IPS DF 4.7 (cell line): ENCODE measurements at regions not wholly inside any gene's neighbourhood (a gene's known extent, or its start where the extent isn't known, plus 50 kb on each side); places are given as distances from the start of the nearest gene placed in this dataset.

Experiments used
- DNase-seq: peaks from one replicate; pipeline ENCODE4 v3.0.0-alpha.2; 2013; ENCODE audit warnings: low spot score; ENCODE audit errors: extremely low read depth

DNA sequence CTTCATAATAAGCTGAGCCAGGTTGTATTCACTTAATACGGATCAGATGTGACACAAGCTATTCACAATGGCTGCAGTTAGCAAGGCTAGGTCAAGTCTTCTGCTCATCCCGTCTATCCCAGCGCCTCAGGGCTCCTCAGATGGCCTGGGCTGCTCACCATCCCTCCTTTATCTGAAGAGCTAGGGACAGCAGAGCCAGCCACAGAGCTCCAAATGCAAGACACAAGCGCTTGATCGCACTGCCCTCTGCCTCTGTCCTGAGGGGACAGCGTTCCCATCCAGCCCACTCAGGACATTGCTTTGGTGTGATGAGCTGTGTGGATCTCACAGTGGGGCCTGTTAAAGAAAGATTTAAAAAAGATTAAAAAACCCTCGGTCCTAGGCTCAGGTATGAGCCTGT lies 254.4 kb upstream of the HS6ST1 start:
- no peak for DNase-seq

DNA sequence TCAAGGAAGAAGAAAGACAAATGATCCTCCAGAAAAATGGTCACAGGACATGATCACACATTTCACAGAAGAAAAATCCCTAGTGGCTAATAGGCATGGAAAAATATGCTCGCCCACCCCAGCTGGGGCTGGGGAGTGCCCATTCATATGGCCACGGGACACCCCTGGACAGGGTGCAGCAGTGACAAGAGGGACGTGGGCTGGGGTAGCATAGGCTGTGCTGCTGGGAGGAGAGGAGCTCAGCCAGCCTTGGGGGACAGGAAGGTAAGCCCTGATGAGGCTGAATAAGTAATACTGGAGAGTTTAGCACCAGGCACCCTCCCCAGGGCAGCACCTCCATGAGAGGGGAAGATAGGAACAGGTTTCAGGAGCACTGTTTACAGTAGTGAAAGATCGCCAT lies 254.9 kb upstream of the HS6ST1 start:
- DNase-seq: no peak

DNA sequence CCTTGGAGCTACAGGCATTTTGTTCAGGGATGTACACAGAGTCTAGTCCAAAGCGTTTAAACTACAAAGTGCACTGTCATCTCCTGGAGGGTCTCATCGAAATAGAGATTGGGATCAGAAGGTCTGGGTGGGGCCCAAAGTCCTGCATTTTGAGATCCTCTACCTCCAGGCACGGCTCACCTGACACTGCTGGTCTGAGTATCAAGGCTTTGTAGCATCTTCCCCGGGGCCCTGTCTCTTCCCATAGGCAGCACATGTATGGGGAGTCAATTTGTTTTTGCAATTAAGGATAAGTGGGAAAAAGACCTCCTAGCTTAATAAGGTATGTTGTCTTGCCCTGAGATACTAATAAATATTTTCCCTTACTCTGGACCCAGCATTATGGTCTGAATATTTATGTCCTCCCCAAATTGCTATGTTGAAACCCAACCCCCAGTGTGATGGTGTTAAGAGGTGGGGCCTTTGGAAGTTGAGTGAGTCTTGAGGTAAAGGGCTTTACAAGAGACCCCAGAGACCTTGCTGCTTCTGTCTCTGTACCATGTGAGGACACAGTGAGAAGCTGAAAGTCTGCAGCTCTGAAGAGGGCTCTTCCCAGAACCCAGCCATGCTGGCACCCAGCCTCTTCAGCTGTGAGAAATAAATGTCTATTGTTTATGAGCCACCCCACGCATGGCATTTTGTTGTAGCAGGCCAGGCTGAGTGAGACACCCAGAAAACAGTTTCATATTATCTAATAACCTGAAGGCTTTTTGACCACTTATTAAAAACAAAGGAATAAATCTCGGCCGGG lies 258.7 kb upstream of the HS6ST1 start:
- DNase-seq: no peak

DNA sequence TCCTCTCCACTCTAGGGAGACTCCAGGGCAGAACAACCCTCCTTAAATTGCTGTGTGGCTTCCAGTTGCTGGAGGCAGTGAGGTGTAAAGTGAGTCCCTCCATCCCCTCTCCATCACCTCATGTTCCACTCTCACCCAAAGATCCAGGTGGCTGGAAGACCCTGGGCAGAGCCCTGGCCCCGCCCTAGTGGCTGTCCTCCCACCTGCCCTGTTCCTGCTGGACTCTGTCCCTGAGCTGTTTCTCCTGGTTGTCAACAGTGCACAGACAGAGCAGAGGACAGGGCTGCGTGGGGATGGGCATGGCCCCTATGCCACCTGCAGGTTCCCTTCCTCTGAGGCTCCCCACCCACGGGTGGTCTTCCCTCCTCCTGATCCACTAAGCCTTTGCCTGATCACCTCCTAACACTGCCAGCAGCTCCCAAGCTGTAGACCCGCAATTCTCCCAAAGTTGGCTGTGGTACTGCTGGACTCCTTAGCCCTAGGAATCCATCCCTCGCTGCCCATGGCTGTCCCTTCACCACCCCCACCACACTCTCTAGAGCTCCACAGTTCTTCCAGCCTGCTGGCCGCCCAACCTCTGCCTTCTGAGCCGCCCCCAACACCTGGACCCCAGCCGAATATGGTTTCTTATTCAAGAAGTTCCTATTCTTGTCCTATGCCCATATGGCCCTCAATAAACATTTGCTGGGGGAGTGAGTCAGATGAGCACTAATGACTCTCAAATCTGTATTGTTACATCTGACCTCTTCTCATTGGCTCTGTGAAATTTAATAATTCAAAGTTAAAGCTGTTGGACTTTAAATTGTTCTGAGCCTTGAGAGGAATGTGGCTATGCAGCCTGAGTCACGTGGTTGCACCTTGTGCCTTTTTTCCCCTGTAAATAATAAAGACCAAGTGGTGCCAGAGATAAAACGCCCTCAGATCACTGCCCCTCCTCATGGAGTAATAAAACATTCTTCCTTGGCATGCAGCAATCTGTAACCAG lies 260.0 kb upstream of the HS6ST1 start:
- no peak for DNase-seq

DNA sequence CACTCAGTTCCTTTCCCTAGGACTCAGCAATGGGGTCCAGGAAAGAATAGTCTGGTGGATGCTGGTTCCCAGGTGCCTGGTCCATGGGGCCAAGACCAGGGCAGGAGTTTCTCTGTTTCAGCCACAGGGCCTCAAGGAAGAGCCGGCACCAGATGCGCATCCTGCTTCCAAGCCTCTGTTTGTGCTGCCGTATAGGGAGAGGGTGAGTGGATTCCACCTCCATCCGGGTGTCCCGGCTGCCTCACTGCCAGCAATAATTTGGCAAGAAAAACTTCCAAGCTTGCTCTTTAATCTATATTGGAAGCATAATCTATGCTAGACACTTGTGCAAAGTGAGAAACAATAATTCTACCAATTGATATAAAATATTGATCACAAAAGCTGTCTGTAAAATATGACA lies 261.2 kb upstream of the HS6ST1 start:
- no peak for DNase-seq

DNA sequence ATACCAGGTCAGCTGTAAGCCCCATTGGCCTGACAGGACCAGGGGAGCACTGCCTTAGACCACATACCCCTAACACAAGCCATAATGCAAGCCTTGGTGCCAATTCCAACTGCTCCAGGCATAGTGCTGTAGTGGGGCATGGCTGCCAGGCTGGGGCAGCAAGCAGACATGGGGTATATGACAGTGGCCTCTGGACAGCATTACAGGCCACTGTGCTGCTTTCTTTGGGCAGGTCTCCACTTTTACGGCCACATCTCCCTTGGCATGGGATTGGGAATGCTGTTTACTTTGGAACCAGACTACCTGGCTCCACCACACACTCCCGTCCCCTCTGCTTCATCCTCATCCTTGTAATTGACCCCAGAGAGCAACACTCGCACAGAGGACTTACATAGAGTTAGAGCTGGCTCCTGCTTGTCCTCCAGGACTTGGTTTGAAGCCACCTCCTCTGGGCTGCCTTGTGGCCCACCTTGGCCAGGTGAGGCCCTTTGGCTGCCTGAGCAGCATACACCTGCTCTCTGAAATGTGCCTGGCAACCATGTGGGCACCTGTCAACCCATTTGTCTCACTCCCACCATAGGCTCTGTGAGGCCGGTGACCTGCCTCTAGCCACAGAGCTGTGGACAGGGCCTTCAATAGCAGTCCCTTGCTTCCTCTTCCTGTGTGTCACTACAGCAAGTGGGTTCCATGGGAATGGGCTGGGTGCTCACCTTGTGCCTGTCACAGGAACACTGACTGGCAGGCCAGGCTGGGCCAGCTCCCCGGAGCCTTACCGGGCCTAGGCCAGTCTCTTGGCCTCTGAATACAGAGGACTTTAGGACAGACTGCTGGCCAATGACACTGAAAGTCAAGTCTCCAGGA lies 262.6 kb upstream of the HS6ST1 start:
- DNase-seq: no peak

DNA sequence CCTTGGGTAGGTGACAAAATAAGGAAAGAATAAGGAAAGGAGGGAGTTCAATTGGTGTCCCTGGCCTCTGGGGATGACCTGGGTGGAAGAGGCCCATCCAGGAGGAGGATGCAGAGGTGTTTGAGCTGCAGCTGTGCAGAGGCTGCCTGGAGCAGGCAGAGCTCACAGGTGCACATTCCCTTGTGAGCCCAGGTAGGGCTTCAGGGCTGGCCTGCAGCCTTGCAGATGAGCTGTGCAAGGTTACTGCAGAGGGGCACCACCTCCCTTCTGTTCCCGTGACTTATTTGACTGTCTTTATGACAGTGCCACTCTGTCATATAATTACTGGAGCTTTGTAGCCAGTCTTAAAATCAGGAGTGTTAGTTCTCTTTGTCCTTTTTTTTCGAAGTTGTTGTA lies 263.2 kb upstream of the HS6ST1 start:
- DNase-seq: no peak

DNA sequence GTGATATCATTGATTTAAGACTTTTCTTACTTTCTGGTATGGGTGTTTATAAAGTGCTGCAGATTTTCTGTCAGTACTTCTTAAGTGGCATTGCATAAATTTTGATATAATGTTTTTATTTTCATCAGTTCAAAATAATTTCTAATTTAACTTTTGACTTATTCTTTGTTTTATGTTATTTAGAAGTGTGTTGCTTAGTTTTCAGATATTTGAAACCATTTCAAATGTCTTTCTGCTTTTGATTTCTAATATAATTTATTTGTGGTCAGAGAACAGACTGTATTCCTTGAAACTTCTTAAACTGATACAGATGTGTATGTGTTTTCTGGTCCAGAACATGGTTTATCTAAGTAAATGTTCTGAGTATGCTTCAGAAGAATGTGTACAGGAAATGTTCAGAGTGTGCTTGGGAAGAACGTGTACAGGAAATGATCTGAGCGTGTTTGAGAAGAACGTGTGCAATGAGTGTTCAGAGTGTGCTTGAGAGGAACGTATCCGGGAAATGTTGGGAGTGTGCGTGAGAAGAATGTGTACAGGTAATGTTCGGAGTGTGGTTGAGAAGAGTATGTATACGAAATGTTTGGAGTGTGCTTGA lies 265.7 kb upstream of the HS6ST1 start:
- DNase-seq: no peak

DNA sequence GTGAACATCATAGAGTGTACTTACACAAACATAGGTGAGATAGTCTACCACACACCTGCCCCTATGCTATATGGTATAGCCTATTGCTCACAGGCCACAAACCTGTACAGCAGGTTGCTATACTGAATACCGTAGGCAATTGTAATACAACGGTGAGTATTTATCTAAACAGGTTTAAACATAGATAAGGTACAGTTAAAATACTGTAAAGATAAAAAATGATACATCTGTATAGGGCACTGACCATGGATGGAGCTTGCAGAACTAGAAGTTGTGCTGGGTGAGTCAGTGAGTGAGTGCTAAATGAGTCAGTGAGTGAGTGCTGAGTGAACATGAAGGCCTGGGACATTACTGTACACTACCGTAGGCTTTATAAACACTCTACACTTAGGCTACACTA lies 267.0 kb upstream of the HS6ST1 start:
- no peak for DNase-seq

DNA sequence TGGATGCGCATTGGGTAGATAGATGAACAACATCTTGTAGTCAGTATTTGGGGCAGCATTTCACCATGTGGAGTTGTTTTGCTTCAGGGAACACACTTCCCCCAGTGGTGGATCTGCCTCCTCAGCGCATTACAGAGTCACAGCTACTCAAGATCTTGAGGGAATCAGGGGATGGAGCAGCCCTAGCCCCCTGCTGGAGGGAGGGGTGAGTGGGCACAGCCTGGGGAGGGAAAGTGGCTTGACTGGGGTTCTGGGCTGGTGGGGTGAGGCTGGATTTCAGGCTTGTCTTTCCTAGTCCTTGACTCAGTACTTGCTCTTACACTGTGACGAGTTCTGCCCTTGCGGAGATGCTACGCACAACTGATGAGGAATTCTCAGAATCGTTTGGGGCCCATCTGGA lies 271.0 kb upstream of the HS6ST1 start:
- no peak for DNase-seq

DNA sequence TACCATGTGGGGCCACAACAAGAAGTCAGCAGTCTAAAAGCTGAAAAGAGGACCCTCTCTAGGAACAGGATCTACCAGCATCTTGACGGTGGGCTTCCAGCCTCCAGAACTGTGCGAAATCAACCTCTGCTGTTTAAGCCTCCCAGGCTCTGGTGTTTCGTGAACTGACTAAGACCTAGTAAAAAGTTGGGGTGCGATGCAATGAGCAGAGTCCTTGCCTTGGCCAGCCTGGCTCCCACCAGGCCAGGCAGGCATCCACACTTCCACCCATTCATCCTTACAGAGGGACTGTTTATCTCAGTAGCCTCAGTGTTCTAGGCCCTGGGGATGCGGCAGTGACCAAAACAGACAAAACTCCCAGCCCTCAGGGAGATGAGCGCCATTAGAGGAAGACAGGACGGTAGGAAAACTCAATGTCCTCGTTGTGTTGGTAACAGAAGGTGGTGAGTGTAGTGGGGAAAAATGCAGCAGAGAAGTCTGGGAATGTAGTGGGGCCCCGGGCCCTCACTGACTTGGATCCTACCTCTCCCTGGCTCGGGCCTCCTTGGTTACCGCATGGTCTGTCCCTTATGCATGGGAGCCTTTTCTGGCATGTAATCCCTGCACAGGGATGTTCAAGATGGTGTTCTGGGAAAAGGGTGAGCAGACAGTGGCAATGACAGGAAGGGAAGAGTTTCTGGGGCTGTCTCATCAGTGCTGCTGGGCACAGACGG lies 271.8 kb upstream of the HS6ST1 start:
- no peak for DNase-seq

DNA sequence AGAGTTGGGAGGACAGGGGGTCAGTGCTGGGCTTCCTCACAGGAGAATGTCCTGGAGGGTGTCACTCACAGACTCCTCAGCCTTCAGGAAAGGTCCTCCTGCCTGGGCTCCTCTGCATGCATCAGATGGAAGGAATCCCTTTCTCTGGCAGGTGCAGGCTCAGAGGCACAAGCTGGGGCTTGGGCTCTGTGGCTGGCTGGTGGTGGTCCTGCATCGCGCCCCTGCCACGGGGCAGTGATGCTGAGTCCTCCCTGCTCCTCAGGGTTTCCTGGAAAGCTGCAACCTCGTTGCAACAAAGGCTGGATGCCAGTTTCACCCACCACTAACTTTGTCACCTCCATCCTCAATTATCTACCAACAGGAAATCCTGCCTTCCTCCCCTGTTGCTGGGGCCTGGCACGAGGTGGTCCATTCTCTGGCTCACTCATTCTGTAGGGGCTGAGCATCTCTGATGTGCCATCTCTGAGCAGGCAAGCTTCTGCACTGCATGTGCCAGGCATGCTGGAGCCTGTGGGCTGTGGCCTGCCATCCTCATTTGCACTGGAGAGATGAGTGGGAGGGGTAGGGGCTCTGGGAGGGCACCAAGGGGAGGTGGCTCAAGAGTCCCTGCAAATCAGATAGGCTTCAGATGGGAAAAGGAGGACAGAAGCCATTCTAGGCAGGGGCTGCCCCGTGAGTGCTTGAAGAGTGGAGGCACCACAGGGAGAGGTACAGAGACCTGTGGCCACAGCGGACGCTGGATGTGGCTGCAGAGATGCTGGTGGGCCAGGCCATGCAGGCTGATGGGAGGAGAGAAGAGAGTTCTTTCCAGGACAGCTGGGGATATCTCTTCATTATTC lies 272.6 kb upstream of the HS6ST1 start:
- no peak for DNase-seq

DNA sequence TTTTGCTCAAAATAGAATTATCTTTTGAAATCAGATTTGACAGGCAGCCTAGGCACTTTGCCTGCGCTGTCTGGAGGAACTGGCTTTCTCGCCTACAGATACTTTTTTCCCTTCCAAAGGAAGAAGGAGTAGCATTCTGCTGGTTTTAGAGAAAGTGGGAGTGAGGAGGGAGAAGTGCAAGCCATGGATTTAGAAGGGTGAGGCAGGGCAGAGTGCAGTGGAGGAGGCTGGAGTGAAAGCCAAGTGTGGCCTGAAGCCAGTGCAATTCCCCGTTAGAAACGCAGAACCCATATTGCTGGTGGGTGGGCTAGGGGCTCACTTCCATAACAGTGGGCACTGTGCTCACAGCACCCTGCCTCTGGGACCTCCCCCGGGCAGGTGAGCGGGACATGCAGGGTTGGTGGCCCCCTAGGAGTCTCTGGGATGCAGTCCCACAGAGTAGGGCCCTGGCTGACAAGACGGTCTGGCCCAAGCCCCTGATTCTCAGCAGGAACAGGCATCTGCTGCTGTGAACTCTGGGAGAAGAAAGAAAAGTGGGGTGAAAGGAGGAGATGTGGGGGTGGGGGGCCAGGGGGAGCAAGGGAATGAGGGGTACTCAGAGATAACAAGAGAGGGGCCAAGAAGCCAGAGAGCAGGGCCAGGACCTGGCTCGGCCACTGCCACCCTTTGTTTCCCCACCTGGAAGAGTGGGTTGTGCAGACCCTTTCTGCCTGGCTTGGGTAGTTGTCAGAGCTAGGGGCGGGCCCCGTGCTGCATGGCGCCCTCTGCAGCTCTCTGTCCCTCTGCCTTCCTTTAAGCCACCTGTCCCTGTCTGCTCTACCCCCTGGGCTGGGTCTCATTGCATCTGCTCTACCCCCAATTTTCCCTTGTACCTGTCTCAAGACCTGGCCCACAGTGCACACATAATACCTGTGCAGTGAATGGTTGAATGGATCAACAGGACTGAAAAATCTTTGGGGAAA lies 273.5 kb upstream of the HS6ST1 start:
- DNase-seq: no peak

DNA sequence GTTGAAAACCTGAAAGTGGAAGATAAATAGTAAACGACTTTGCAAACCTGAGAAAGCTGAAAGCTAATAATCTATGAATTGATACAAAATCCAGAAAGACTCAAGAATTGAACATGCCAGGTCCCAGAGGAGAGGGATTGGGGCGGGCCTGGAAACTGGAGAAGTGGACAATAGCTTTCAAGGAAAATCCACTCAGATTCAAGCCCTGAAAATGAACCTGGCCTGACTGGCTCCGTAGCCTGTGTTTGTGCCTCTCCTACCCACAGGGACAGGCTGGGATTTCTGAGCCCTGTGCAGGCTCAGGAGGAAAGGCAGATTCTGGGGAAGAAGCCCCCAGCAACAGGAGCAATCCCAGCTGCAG lies 274.8 kb upstream of the HS6ST1 start:
- no peak for DNase-seq

DNA sequence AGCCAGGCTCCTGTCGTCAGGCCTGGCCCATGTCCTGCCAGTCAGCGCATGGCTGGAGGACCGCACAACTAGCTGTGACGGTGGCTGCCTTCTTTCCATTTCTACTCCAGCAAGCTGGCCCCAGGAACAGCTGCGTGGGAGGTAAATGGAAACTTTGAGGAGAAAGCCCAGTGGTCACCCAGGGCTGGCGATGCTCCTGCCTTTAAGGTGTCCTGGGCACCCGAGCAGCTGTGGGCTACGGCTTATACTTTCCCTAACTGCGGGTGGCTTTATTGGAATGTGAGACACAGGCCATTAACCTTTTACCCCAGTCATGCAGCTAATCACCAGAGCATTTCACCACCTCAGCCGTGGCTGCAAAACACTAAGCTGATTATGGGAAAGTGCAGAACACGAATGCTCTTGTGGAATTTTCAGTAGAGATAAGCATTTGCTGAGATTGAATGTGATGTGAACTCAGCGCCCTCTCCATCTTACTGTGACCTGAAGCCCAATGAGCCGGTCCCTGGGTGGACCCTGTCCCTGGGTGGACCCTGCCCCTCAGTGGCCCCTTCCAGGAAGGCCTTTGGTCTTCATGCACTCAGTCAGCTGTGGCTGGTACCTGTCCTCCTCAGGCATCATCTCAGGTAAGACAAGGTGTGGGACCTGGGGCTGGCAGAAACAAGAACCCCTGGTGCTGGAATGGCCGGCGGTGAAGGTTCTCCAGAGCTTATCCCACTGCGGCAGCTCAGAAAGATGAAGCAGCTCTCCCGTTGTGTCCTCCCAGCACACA lies 275.4 kb upstream of the HS6ST1 start:
- no peak for DNase-seq

DNA sequence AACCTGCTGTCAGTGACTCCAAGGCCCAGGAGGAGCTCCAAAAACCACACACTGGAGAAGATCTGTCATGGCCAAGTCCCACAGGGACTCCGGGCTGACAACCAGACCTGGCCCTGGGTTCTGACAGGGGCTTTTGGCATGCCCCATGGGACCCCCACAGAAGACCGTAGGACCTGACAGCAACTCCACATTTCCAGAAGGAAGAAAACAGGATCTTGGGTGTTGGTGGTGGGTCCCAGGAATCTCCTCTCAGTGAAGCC lies 275.9 kb upstream of the HS6ST1 start:
- no peak for DNase-seq

DNA sequence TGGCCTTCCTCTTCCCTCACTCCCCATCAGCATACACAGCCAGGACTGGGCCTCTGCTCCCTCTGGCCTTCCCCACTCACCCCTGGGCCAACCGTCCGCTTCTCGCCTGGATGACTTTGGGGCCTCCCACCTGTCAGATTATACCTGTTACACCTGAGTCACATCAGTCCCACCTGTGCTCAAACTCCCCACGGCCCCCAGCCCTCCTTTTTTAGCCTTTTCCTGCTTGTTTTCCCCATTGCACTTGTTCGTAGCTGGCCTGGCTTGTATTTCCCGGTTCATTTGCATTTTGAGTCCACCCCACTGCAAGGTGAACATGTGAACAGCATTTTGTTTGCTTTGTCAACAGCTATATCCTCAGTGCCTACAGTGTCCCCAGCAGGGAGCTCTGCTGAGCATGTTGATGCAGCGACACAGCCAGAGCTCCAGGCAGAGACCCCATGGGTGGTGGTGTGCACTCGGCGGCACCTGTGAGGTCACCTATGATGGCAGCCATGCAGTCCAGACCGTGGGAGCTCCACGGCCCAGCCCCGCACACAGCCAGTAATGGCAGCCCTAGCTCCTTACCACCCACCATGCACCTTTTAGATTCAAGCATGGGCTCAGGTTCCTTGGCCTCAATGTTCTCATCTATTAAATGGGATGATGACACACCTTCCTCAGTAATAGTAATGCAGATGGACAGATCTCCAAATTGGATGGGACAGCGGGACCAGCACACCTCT lies 276.4 kb upstream of the HS6ST1 start:
- DNase-seq: no peak
